ENCODE measurements at regions not wholly inside any gene's neighbourhood (a gene's known extent, or its start where the extent isn't known, plus 50 kb on each side); places are given as distances from the start of the nearest gene placed in this dataset.

- Histone ChIP-seq H3K36me3 (ENCODE audit: control insufficient read depth, insufficient read depth, low read length) (no peaks in the 10 kb centered on the region), H3K27me3 (ENCODE audit: control insufficient read depth, insufficient read depth, low read length) (no peaks in the 10 kb centered on the region), H3K4me3 (ENCODE audit: low read depth, low read length) (no peak overlapping the region)
- no peak for FAIRE-seq
- no peak for TF ChIP-seq CTCF (IDR thresholded peaks at IDR 0.05; ENCODE audit: insufficient read depth, low read length, severe bottlenecking)
- DNase-seq (ENCODE audit: low read depth) = no peak
Observed at GRCh38 chr18:14000884-14001283, 85.5 kb upstream of the MC2R start.

- Histone ChIP-seq H3K4me3 (ENCODE audit: low read depth, low read length) (no peak overlapping the region), H3K36me3 (ENCODE audit: control insufficient read depth, insufficient read depth, low read length) (no peaks in the 10 kb centered on the region), H3K27me3 (ENCODE audit: control insufficient read depth, insufficient read depth, low read length) (no peaks in the 10 kb centered on the region)
- no peak for TF ChIP-seq CTCF (IDR thresholded peaks at IDR 0.05; ENCODE audit: insufficient read depth, low read length, severe bottlenecking)
- FAIRE-seq = no peak
- no peak for DNase-seq (ENCODE audit: low read depth)
Observed at GRCh38 chr18:13999231-13999630, 83.9 kb upstream of the MC2R start.

GRCh38 chr18:13998571-13998970 is 83.2 kb upstream of the MC2R start:
- no peak for TF ChIP-seq CTCF (IDR thresholded peaks at IDR 0.05; ENCODE audit: insufficient read depth, low read length, severe bottlenecking)

GRCh38 chr18:13993730-13994129 is 78.4 kb upstream of the MC2R start:
- FAIRE-seq = no peak
- DNase-seq (ENCODE audit: low read depth) = no peak
- no peak for TF ChIP-seq CTCF (IDR thresholded peaks at IDR 0.05; ENCODE audit: insufficient read depth, low read length, severe bottlenecking)
- no peak overlapping the region for H3K4me3 ChIP-seq (ENCODE audit: low read depth, low read length)
- no peaks in the 10 kb centered on the region for H3K27me3 ChIP-seq (ENCODE audit: control insufficient read depth, insufficient read depth, low read length)
- no peaks in the 10 kb centered on the region for H3K36me3 ChIP-seq (ENCODE audit: control insufficient read depth, insufficient read depth, low read length)

More at GRCh38 chr18:13998571-13998970, 83.2 kb upstream of the MC2R start:
- DNase-seq (ENCODE audit: low read depth) (no peak), FAIRE-seq (no peak)
- no peaks in the 10 kb centered on the region for H3K36me3 ChIP-seq (ENCODE audit: control insufficient read depth, insufficient read depth, low read length)
- no peaks in the 10 kb centered on the region for H3K27me3 ChIP-seq (ENCODE audit: control insufficient read depth, insufficient read depth, low read length)
- H3K4me3 ChIP-seq (ENCODE audit: low read depth, low read length) = no peak overlapping the region

- DNase-seq (ENCODE audit: low read depth) (no peak), FAIRE-seq (no peak)
- no peak for TF ChIP-seq CTCF (IDR thresholded peaks at IDR 0.05; ENCODE audit: insufficient read depth, low read length, severe bottlenecking)
- no peaks in the 10 kb centered on the region for H3K27me3 ChIP-seq (ENCODE audit: control insufficient read depth, insufficient read depth, low read length)
- no peaks in the 10 kb centered on the region for H3K36me3 ChIP-seq (ENCODE audit: control insufficient read depth, insufficient read depth, low read length)
- H3K4me3 ChIP-seq (ENCODE audit: low read depth, low read length) = no peak overlapping the region
Observed at GRCh38 chr18:13992826-13993540, 77.6 kb upstream of the MC2R start.

- FAIRE-seq (no peak), DNase-seq (ENCODE audit: low read depth) (no peak)
- Histone ChIP-seq H3K36me3 (ENCODE audit: control insufficient read depth, insufficient read depth, low read length) (no peaks in the 10 kb centered on the region), H3K4me3 (ENCODE audit: low read depth, low read length) (no peak overlapping the region), H3K27me3 (ENCODE audit: control insufficient read depth, insufficient read depth, low read length) (no peaks in the 10 kb centered on the region)
- no peak for TF ChIP-seq CTCF (IDR thresholded peaks at IDR 0.05; ENCODE audit: insufficient read depth, low read length, severe bottlenecking)
Observed at GRCh38 chr18:13989199-13989598, 73.9 kb upstream of the MC2R start.
